ENCODE measurements at regions not wholly inside any gene's neighbourhood (a gene's known extent, or its start where the extent isn't known, plus 50 kb on each side); places are given as distances from the start of the nearest gene placed in this dataset.

DNA sequence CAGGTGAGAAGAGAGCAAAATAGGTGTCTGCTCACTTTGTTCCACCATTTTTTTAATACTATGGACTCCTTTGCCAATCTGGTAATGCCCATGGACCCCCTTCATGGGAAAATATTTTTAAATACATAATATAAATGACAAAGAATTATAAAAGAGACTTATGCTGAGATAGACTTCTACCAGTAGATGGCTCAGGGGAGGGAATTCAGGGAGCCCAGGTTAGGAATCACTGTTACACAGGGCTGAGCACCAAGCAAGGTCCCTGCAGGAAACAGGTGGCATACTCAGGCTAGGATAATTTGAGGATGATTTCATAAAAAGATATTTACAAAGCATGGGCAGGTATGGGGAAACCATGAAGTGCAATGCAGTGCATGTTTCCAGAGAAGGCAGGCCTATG, 525.9 kb downstream of the FGF9 start:
- DNase-seq, result no peak
- intact Hi-C loops (cut with DNase I; ENCODE audit: low total_unique reads), result no loop called here
- no peaks in the 10 kb centered on the region for H3K27me3 ChIP-seq
- no peak overlapping the region for H3K4me3 ChIP-seq
- H3K4me1 ChIP-seq, result no peaks in the 10 kb centered on the region
- H3K27ac ChIP-seq, result no peak overlapping the region
- no peaks in the 10 kb centered on the region for H3K36me3 ChIP-seq (ENCODE audit: low read depth, missing control alignments)
- no peak for TF ChIP-seq CTCF (IDR thresholded peaks at IDR 0.05)
- no peaks in the 10 kb centered on the region for H3K9me3 ChIP-seq

GRCh38 chr13:22198001-22198400, 527.1 kb downstream of the FGF9 start:
- intact Hi-C loops (cut with DNase I; ENCODE audit: low total_unique reads), result no loop called here
- peak; percentile 36 for DNase-seq
- no peaks in the 10 kb centered on the region for H3K4me1 ChIP-seq

GRCh38 chr13:22198641-22199217, 527.9 kb downstream of the FGF9 start:
- TF ChIP-seq POLR2A (IDR thresholded peaks at IDR 0.05) (no peak), CTCF (IDR thresholded peaks at IDR 0.05) (no peak)
- no peaks in the 10 kb centered on the region for H3K4me1 ChIP-seq
- no peak for DNase-seq
- no peaks in the 10 kb centered on the region for H3K9me3 ChIP-seq
- intact Hi-C loops (cut with DNase I; ENCODE audit: low total_unique reads), result no loop called here
- 40 to 51% methylated on average over 10 of the region's 10 CpGs for WGBS, 2 donors
- no peak overlapping the region for H3K4me3 ChIP-seq
- H3K27ac ChIP-seq, result no peak overlapping the region
- H3K36me3 ChIP-seq (ENCODE audit: low read depth, missing control alignments), result no peaks in the 10 kb centered on the region
- H3K27me3 ChIP-seq, result no peaks in the 10 kb centered on the region

More at GRCh38 chr13:22198001-22198400, 527.1 kb downstream of the FGF9 start:
- Histone ChIP-seq H3K27ac (no peak overlapping the region), H3K36me3 (ENCODE audit: low read depth, missing control alignments) (no peaks in the 10 kb centered on the region), H3K4me3 (no peak overlapping the region), H3K9me3 (no peaks in the 10 kb centered on the region), H3K27me3 (no peaks in the 10 kb centered on the region)
- TF ChIP-seq CTCF (IDR thresholded peaks at IDR 0.05), result no peak
- no peak for TF ChIP-seq POLR2A (IDR thresholded peaks at IDR 0.05)
- 37 to 53% methylated on average over 4 of the region's 4 CpGs for WGBS, 2 donors

GRCh38 chr13:22200440-22200839, 529.6 kb downstream of the FGF9 start:
- H3K4me1 ChIP-seq, result no peaks in the 10 kb centered on the region
- no peaks in the 10 kb centered on the region for H3K27me3 ChIP-seq
- intact Hi-C loops (cut with DNase I; ENCODE audit: low total_unique reads), result no loop called here
- no peak for TF ChIP-seq CTCF (IDR thresholded peaks at IDR 0.05)
- no peak for TF ChIP-seq POLR2A (IDR thresholded peaks at IDR 0.05)
- WGBS, 2 donors, result 100% methylated on average over 1 of the region's 1 CpG
- no peaks in the 10 kb centered on the region for H3K36me3 ChIP-seq (ENCODE audit: low read depth, missing control alignments)
- no peak overlapping the region for H3K27ac ChIP-seq
- no peak for DNase-seq
- H3K4me3 ChIP-seq, result no peak overlapping the region
- no peaks in the 10 kb centered on the region for H3K9me3 ChIP-seq

DNA sequence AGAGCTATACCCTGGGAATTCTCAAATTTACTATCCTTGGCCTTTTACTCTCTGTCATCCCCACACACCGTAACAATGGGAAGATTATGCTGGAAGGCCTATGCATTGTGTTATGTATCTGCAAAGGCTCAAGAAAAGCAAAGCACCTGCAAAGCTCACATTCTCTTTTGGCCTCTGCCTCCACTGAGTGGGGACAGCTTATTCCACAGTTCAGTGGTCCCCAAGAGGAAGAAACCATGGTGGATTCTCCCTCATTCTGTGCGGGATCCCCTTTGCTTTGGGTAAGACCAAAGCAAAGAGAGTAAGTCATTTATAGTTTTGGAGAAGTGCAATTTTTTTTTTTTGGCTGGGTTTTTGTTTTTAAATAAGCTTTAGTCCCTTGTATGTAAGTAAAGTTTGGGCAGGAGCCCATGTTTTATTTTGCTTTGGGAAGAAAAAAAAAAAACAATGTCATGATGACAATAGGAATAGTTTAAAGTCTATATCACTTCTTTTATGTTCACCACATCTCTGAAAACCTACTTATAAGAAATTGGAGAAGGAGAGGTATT, 530.6 kb downstream of the FGF9 start:
- intact Hi-C loops (cut with DNase I; ENCODE audit: low total_unique reads), result no loop called here
- no peak for DNase-seq
- H3K4me3 ChIP-seq, result no peak overlapping the region
- no peaks in the 10 kb centered on the region for H3K9me3 ChIP-seq
- H3K4me1 ChIP-seq, result no peaks in the 10 kb centered on the region
- no peak overlapping the region for H3K27ac ChIP-seq
- WGBS, 2 donors, result 78 to 86% methylated on average over 2 of the region's 2 CpGs
- no peaks in the 10 kb centered on the region for H3K36me3 ChIP-seq (ENCODE audit: low read depth, missing control alignments)
- TF ChIP-seq CTCF (IDR thresholded peaks at IDR 0.05), result no peak
- no peak for TF ChIP-seq POLR2A (IDR thresholded peaks at IDR 0.05)
- H3K27me3 ChIP-seq, result no peaks in the 10 kb centered on the region

Data from testis (tissue), 2 donors.